GM19240 (cell line): ENCODE measurements at regions not wholly inside any gene's neighbourhood (a gene's known extent, or its start where the extent isn't known, plus 50 kb on each side); places are given as distances from the start of the nearest gene placed in this dataset.

ENCODE experiments used
- DNase-seq: peaks from one replicate; pipeline ENCODE4 v3.0.0; 2011; ENCODE audit warnings: low spot score; ENCODE audit not compliant: insufficient read length

- DNase-seq = no peak
Measured at GRCh38 chr2:16140771-16141640, 200.7 kb downstream of the MYCN start.

- DNase-seq = no peak
Measured at GRCh38 chr2:16139663-16140615, 199.6 kb downstream of the MYCN start.

GRCh38 chr2:16138811-16139662, 198.7 kb downstream of the MYCN start:
- no peak for DNase-seq

- no peak for DNase-seq
Measured at GRCh38 chr2:16137080-16137755, 196.9 kb downstream of the MYCN start.

GRCh38 chr2:16136461-16137035, 196.2 kb downstream of the MYCN start:
- DNase-seq = no peak

GRCh38 chr2:16135913-16136310, 195.6 kb downstream of the MYCN start:
- no peak for DNase-seq

GRCh38 chr2:16135196-16135912, 195.0 kb downstream of the MYCN start:
- DNase-seq = no peak

GRCh38 chr2:16134436-16135165, 194.3 kb downstream of the MYCN start:
- no peak for DNase-seq

- DNase-seq = no peak
Measured at GRCh38 chr2:16130906-16131400, 190.6 kb downstream of the MYCN start.

- DNase-seq = no peak
Measured at GRCh38 chr2:16130541-16130880, 190.2 kb downstream of the MYCN start.

- no peak for DNase-seq
Measured at GRCh38 chr2:16129716-16130540, 189.6 kb downstream of the MYCN start.

GRCh38 chr2:16128746-16129610, 188.6 kb downstream of the MYCN start:
- DNase-seq = no peak

GRCh38 chr2:16127958-16128357, 187.6 kb downstream of the MYCN start:
- no peak for DNase-seq

- DNase-seq = no peak
Measured at GRCh38 chr2:16127276-16127940, 187.1 kb downstream of the MYCN start.

- DNase-seq = no peak
Measured at GRCh38 chr2:16126517-16127275, 186.3 kb downstream of the MYCN start.
